Right renal pelvis (tissue), 4 donors: ENCODE measurements at regions not wholly inside any gene's neighbourhood (a gene's known extent, or its start where the extent isn't known, plus 50 kb on each side); places are given as distances from the start of the nearest gene placed in this dataset.

ENCODE experiments used
- DNase-seq, 4 donors: peaks; one replicate each; pipeline ENCODE4 v3.0.0-alpha.2; 2013; ENCODE audit warnings: low read depth in 4 of 4, low spot score in 3 of 4, missing footprints in 1 of 4

- DNase-seq: no peak
These were observed 155.5 kb downstream of the SLC7A11 start for GRCh38 chr4:138086611-138087041.

DNA sequence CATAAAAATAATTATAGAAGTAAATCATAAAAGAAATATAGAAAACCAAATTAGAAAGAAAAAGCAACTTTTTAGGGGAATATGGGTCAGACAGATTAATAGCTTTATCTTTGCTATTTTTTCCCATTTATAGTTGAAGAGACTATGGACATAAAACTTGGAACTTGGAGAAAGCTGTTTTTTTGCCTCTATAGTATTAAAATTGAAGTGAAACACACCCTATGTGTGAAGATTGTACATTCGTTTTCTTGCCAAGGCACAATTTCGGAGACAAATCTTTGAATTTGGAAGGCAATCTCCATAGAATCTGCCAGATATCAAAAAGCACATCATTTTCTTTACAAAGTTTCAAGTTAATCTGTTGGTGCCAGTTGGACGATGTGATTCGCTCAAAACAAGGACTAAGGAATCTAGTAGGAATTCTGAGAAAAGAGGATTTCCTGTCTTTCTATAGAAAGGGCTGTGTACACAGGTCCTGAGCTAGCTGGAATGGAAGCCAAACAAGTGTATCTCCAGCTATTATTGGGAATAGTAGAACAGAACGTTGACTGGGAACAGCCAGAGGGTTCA, 156.3 kb downstream of the SLC7A11 start:
- DNase-seq: no peak

DNA sequence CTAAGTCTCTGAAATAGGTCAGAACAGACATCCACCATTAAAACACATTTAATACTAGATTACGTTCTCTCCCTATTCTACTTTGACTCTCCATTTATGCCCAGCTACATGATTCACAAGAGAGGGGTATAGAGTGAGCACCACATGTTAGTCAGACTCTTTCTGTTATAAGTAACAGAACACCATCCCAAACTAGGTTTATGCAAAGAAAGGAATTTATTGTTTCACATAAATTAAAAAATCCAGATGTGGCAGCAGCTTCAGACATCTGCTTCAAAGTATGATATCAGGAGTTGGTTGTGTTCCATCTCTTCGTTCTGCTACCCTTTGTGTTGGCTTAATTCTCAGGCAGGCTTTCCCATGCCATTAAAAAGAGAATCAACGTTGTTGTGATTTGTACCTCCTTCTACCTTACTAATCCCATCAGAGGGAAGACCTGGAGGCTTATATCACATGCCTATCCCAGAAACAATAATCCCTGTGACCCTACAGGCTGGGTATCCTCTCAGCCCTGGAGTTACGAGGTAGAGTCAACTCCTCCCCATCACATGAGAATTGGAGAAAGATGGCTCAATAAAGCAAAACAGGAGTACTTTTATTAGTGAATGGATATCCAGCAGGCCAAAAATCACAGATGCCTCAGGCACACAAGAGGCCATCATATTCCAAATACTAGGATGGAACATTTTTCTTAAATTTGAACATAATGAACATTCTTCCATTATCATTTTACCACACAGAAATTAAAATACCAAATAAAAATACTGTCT, 163.2 kb downstream of the SLC7A11 start:
- no peak for DNase-seq

DNA sequence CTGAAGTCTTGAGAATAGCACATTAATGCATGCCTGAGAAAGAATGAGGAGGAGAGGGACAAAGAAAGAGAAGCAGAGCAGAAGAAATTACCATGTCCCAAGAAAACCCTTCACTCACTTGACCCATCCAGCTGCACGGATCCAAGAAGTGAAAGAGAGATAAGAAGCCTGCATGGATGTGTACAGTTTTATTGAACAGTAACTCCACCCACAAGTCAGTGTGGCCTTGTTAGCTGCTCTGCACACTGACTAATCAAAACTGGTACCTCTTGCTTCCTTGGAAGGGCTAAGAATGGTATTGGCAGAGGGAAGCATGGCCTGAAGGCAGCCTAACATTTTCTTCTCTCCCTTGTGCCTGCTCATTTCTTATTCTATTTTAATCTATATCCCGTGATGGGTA, 163.9 kb downstream of the SLC7A11 start:
- DNase-seq: no peak

DNA sequence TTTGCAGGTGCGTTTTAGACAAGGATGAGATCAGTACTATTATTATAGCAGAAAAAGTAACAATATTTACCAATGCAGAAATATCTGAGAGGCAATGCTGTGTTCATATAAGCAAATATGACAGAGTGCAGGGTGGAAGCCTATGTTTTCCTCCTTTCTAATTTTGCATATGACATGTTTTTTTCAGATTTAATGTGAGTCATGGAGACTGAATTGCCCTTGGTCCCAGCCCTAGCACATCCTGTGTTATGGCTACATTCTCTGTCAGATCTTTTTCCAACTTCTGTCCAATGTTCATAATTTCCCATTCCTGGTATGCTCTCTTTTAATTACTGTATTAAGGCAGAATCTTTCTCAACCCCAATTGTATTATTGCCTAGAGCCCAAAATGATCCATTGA, 165.6 kb downstream of the SLC7A11 start:
- DNase-seq: no peak

- DNase-seq: no peak
These were observed 171.3 kb downstream of the SLC7A11 start for GRCh38 chr4:138070816-138071215.

GRCh38 chr4:138063581-138063980, 178.6 kb downstream of the SLC7A11 start:
- no peak for DNase-seq

DNA sequence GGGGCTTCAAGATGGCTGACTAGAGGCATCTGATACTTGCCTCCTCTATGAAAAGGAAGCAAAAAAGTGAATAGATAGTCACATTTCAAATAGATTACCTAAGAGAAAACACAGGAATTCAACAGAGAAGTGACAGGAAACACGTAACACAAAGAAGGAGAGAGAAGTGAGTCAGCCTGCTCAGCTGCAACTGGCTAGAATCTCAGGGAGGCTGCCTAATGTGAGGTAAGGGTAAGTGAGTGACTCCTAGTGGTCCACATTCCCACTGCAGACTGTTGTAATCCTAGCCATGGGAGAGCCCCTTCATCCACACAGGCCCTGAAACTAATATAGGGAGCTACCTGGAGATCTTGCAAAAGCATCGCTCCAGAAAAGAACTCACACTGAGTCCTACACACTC, 179.2 kb downstream of the SLC7A11 start:
- no peak for DNase-seq

DNA sequence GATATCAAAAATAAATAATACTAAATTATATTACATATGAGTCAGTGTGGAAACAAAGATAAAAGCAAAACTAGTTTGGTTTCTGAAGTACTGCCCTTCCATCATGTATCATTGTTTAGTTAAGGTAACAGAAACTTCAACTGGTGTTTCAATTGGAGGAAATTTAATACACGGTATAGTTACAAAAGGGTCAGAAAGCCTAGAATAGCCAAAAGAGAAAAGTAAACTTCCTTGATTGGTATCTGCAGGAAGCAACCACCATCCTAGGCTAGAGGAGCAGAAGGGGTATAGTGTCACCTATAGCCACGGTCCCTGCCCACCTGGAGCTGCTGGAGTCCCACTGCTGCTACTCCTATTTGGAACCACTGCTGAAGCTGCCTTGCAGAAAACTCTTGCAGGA, 185.6 kb downstream of the SLC7A11 start:
- DNase-seq: no peak

DNA sequence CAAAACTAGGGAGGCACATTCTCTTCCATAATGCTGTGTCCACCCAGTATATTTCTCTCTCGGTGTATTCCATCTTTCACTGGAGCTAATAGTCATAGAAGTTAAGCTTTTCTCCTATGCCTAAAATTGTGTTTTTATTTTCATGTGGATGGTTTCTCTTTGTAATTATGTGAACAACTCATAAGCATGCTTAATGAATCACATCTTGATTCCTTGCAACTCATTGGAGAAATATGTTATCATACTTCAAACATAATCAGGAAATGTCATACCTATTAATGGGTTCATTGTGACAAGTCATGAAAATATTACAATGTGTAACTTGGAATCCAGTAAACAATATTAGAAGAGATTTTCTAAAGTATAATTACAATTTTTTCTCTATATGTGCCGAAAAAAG, 186.3 kb downstream of the SLC7A11 start:
- DNase-seq: no peak

- DNase-seq: no peak
These were observed 188.4 kb downstream of the SLC7A11 start for GRCh38 chr4:138053641-138054301.

DNA sequence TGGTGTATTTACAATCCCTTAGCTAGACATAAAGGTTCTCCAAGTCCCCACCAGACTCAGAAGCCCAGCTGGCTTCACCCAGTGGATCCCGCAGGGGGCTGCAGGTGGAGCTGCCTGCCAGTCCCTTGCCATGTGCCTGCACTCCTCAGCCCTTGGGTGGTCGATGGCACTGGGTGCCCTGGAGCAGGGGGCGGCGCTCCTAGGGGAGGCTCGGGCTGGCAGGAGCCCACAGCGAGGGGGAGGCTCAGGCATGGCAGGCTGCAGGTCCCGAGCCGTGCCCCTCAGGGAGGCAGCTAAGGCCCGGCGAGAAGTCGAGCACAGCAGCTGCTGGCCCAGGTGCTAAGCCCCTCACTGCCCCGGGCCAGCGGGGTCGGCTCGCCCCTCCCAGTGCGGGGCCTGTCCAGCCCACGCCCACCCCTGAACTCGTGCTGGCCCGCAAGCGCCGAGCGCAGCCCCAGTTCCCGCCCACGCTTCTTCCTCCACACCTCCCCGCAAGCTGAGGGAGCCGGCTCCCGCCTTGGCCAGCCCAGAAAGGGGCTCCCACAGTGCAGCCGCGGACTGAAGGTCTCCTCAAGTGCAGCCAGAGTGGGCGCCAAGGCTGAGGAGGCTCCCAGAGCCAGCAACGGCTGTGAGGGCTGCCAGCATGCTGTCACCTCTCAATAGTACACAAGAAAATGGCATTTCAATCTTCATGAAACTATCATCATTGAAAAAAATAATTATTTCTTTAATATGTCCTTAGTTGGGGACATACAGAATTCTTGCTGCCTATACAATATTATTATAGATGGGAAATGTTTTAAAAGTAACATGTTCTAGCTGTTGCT, 189.1 kb downstream of the SLC7A11 start:
- DNase-seq: no peak

GRCh38 chr4:138051157-138051556, 191.0 kb downstream of the SLC7A11 start:
- no peak for DNase-seq

- no peak for DNase-seq
These were observed 191.5 kb downstream of the SLC7A11 start for GRCh38 chr4:138050601-138051000.

DNA sequence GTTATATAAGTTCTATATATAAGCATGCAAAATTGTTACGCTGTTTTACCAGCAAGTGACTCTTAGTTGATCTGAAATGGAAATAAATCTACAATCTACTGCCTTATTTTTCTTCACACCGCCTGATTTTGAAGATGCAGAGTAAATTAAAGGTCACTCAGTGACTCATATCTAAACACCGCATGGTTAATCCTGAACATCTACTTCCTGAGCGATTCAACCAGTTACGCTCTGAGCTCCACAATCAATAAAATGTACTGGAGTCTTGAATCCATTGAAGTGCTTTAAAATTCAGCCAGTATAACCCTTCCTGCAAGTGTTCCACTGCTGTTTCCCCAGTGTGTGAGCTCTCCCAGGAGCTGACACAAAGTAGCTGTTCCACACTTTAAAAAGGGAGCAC, 192.8 kb downstream of the SLC7A11 start:
- no peak for DNase-seq

DNA sequence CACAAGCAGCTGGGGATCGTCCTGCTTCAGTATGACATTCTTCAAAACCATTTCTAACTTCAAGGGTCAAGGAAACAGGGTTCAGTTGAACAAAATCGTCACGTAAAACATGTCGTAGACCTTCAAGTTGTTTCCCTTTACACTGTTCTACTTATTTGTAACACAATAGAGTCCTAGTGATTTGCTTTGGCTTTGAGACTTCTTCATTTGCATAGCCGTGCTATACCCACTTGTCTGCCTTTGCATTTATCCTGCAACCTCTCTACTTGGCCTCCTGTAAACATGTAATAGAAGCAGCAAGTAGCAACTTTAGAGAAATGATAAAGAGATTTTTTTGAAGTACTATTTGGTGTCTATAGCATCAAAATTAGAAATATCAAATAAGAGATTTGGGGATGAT, 194.9 kb downstream of the SLC7A11 start:
- no peak for DNase-seq

DNA sequence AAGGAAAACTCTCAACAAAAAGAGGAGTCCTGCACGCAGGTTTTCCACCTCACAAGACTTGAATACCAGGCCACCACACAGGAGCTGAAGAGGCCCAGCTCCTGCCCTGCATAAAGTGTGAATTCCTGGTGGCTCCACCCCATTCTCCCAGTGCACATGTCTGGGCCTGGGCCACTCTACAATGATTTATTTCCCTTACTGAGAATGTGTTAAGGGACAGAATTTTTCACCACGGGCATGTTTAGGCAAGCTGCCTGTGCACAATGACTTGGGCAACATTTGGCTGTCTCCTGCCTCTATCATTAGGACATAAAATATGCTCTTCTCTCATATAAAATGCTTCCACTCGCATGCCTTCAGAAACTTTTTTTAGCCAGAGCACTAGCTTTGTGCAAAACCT, 197.1 kb downstream of the SLC7A11 start:
- no peak for DNase-seq

DNA sequence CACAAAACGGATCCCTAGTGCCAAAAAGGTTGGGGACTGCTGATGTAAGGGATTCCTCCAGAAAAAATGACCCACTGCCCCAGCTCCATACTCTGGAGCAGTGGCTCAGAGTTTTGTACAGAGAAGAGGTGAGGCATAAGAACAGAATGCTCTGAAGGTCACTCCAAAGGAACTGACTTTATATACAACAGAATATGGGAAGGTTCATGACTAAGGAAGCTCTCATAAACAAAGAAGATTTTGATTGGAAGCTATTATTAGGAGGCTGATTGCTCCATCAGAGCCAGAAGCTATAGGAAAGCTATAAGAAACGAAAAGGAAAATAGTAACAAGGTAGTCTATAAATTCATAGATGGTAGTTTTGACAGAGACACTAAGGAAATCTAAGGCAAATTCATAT, 203.1 kb downstream of the SLC7A11 start:
- DNase-seq: no peak

- peak in 3 of 4 donors; percentile 41 to 45 (median 44) for DNase-seq
These were observed 204.5 kb downstream of the SLC7A11 start for GRCh38 chr4:138037696-138038095.

DNA sequence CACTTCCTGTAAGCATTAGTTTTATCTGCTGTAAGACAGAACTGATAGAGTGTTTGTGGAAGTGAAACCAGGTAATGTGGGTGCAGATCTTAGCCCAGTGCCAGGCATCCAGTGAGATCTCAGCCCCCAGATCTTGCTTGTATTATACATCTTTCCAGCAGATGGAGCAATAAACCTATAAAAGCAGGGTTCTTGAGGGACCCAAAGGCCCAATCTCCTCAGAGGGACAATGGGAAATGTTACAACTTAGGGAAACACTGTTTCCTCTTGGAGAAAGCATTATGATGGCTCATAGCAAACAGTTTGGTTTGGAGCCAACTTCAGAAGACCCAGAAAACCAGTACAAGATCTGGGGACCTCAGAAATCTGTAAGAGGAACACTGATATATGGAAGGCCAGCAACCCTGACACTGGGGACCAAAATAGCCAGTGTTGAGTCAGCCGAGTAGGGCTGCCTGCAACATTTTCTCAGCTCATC, 206.3 kb downstream of the SLC7A11 start:
- no peak for DNase-seq

- DNase-seq: no peak
These were observed 207.3 kb downstream of the SLC7A11 start for GRCh38 chr4:138034871-138035270.
